HG03025 (cell line): ENCODE measurements at regions not wholly inside any gene's neighbourhood (a gene's known extent, or its start where the extent isn't known, plus 50 kb on each side); places are given as distances from the start of the nearest gene placed in this dataset.
A peak's percentile ranks its signal among the peaks of the same experiment; 100 is the strongest.

ENCODE experiments used
- ATAC-seq: cut with Tn5 transposase; IDR thresholded peaks from one replicate; pipeline ENCODE4 v1.9.1; 2021; ENCODE audit warnings: mild to moderate bottlenecking, moderate library complexity; ENCODE audit not compliant: unreplicated experiment, low FRiP score

- ATAC-seq = no peak
Measured at GRCh38 chr5:98563885-98564653, 209.4 kb upstream of the RGMB start.

- ATAC-seq = no peak
Measured at GRCh38 chr5:98564836-98565235, 208.6 kb upstream of the RGMB start.

GRCh38 chr5:98568336-98568735, 205.1 kb upstream of the RGMB start:
- no peak for ATAC-seq

- no peak for ATAC-seq
Measured at GRCh38 chr5:98569288-98569687, 204.2 kb upstream of the RGMB start.

GRCh38 chr5:98570010-98570409, 203.5 kb upstream of the RGMB start:
- no peak for ATAC-seq

- ATAC-seq = no peak
Measured at GRCh38 chr5:98570661-98571191, 202.7 kb upstream of the RGMB start.

- ATAC-seq = no peak
Measured at GRCh38 chr5:98573834-98574320, 199.6 kb upstream of the RGMB start.

- no peak for ATAC-seq
Measured at GRCh38 chr5:98576275-98576674, 197.2 kb upstream of the RGMB start.

- ATAC-seq = no peak
Measured at GRCh38 chr5:98578438-98578837, 195.0 kb upstream of the RGMB start.

GRCh38 chr5:98581112-98581997, 192.1 kb upstream of the RGMB start:
- no peak for ATAC-seq

GRCh38 chr5:98583586-98583985, 189.9 kb upstream of the RGMB start:
- no peak for ATAC-seq

GRCh38 chr5:98585661-98586310, 187.7 kb upstream of the RGMB start:
- no peak for ATAC-seq

GRCh38 chr5:98586581-98586980, 186.9 kb upstream of the RGMB start:
- ATAC-seq = no peak

- ATAC-seq = no peak
Measured at GRCh38 chr5:98587166-98587565, 186.3 kb upstream of the RGMB start.

- ATAC-seq = no peak
Measured at GRCh38 chr5:98588215-98588614, 185.2 kb upstream of the RGMB start.

- ATAC-seq = no peak
Measured at GRCh38 chr5:98593418-98593817, 180.0 kb upstream of the RGMB start.

GRCh38 chr5:98594098-98594497, 179.4 kb upstream of the RGMB start:
- ATAC-seq = no peak

GRCh38 chr5:98599016-98599415, 174.4 kb upstream of the RGMB start:
- no peak for ATAC-seq

GRCh38 chr5:98602534-98603112, 170.8 kb upstream of the RGMB start:
- peak; percentile 46 for ATAC-seq

GRCh38 chr5:98603456-98603855, 170.0 kb upstream of the RGMB start:
- ATAC-seq = no peak
